ENCODE measurements at regions not wholly inside any gene's neighbourhood (a gene's known extent, or its start where the extent isn't known, plus 50 kb on each side); places are given as distances from the start of the nearest gene placed in this dataset.

GRCh38 chr14:46788994-46789393 lies 137.4 kb upstream of the RPL10L start:
- Mint-ChIP-seq H3K27ac (no peak overlapping the region), H3K4me3 (no peak overlapping the region), H3K4me1 (ENCODE audit: low read depth) (no peaks in the 10 kb centered on the region), H3K27me3 (ENCODE audit: low read depth) (no peaks in the 10 kb centered on the region), H3K36me3 (ENCODE audit: low read depth) (no peaks in the 10 kb centered on the region), H3K9me3 (peaks cover 20% of the 10 kb centered on the region)
- DNase-seq (ENCODE audit: low spot score) = no peak

GRCh38 chr14:46782281-46782680 lies 130.7 kb upstream of the RPL10L start:
- Mint-ChIP-seq H3K9me3 (peaks cover 20% of the 10 kb centered on the region), H3K4me1 (ENCODE audit: low read depth) (no peaks in the 10 kb centered on the region), H3K27ac (no peak overlapping the region), H3K36me3 (ENCODE audit: low read depth) (no peaks in the 10 kb centered on the region), H3K27me3 (ENCODE audit: low read depth) (no peaks in the 10 kb centered on the region), H3K4me3 (no peak overlapping the region)
- no peak for DNase-seq (ENCODE audit: low spot score)

- Mint-ChIP-seq H3K36me3 (ENCODE audit: low read depth) (no peaks in the 10 kb centered on the region), H3K4me1 (ENCODE audit: low read depth) (peaks cover 3% of the 10 kb centered on the region), H3K27ac (no peak overlapping the region), H3K9me3 (no peaks in the 10 kb centered on the region), H3K27me3 (ENCODE audit: low read depth) (no peaks in the 10 kb centered on the region), H3K4me3 (no peak overlapping the region)
- no peak for DNase-seq (ENCODE audit: low spot score)
These were observed 117.7 kb upstream of the RPL10L start for GRCh38 chr14:46769292-46769691.

GRCh38 chr14:46747001-46747652 lies 95.5 kb upstream of the RPL10L start:
- H3K4me3 Mint-ChIP-seq = no peak overlapping the region
- H3K36me3 Mint-ChIP-seq (ENCODE audit: low read depth) = no peaks in the 10 kb centered on the region
- no peaks in the 10 kb centered on the region for H3K27me3 Mint-ChIP-seq (ENCODE audit: low read depth)
- H3K9me3 Mint-ChIP-seq = peaks cover 63% of the 10 kb centered on the region
- DNase-seq (ENCODE audit: low spot score) = no peak
- H3K4me1 Mint-ChIP-seq (ENCODE audit: low read depth) = no peaks in the 10 kb centered on the region
- no peak overlapping the region for H3K27ac Mint-ChIP-seq

- Mint-ChIP-seq H3K27me3 (ENCODE audit: low read depth) (no peaks in the 10 kb centered on the region), H3K27ac (no peak overlapping the region), H3K4me3 (no peak overlapping the region), H3K36me3 (ENCODE audit: low read depth) (no peaks in the 10 kb centered on the region), H3K9me3 (peaks cover 36% of the 10 kb centered on the region), H3K4me1 (ENCODE audit: low read depth) (no peaks in the 10 kb centered on the region)
- DNase-seq (ENCODE audit: low spot score) = no peak
These were observed 82.7 kb upstream of the RPL10L start for GRCh38 chr14:46734286-46734685.

- Mint-ChIP-seq H3K27me3 (ENCODE audit: low read depth) (no peaks in the 10 kb centered on the region), H3K9me3 (peaks cover 33% of the 10 kb centered on the region), H3K27ac (no peak overlapping the region), H3K4me1 (ENCODE audit: low read depth) (no peaks in the 10 kb centered on the region), H3K4me3 (no peak overlapping the region), H3K36me3 (ENCODE audit: low read depth) (no peaks in the 10 kb centered on the region)
- no peak for DNase-seq (ENCODE audit: low spot score)
These were observed 65.6 kb upstream of the RPL10L start for GRCh38 chr14:46717211-46717610.
